GM12892 (cell line): ENCODE measurements at regions not wholly inside any gene's neighbourhood (a gene's known extent, or its start where the extent isn't known, plus 50 kb on each side); places are given as distances from the start of the nearest gene placed in this dataset.

Source experiments
- POLR2A ChIP-seq: IDR thresholded peaks from 2 replicates; pipeline ENCODE4 v1.6.1; 2011; ENCODE audit warnings: low read depth, low read length, control low read depth
- POLR2AphosphoS5 ChIP-seq: IDR thresholded peaks from 2 replicates; pipeline ENCODE4 v1.6.1; 2011; ENCODE audit warnings: low read depth, low read length, control low read depth

DNA sequence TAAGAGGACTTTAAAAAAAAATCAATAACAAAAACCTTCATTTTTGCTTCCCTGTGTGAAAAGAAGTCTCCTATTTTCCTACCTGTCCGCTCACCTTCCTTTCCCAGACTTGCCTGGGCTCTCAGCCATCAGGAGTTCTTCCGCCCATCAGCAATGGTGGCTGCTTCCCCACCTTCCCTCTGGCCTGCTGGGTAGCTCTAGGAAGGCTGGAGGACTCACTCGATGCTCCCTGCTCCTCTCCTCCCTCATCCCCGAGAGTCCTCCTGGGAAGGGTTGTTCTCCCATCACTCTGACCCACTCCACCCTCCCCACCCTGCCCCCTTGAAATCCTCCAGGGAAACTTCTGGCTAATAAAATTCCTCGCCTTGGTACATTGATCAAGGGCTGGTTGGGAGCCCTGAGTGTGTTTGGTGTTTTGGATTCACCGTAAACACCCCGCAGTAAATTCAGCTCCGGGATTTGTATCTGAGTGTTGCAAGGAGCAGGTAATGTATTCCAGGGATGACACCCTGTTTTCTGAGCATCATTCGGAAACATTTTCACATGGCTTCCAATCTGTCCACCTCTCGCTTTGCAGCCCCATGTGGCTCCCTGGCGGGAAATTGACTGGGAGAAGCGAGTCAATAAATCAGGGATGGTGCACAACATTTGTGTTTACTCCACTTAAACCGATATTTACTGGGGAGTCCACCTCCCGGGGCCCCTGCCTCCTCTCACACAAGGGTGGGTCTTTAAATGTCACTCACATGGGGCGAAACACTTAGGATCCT, 126.4 kb upstream of the SDK1 start:
- no peak for TF ChIP-seq POLR2A
- no peak for TF ChIP-seq POLR2AphosphoS5
